Upper lobe of left lung (tissue), 6 donors: ENCODE measurements at regions not wholly inside any gene's neighbourhood (a gene's known extent, or its start where the extent isn't known, plus 50 kb on each side); places are given as distances from the start of the nearest gene placed in this dataset.

ENCODE experiments used
- ATAC-seq, 2 donors: fragments of 200-7000 bp; cut with Tn5 transposase; one replicate each; pipeline ENCODE4 v1.9.1; 2022; ENCODE audit warnings: mild to moderate bottlenecking in 2 of 2, moderate library complexity in 2 of 2; ENCODE audit not compliant: low FRiP score in 2 of 2
- DNase-seq, 2 donors: peaks; one replicate each; pipeline ENCODE4 v3.0.0-alpha.2; 2019 to 2020
- H3K27ac ChIP-seq, 4 donors: fragments of 200-600 bp; sonication (generic); one replicate each; pipeline ENCODE4 v1.5.1; 2016 to 2019
- H3K27me3 ChIP-seq, 4 donors: fragments of 200-600 bp; sonication (generic); one replicate each; pipeline ENCODE4 v1.5.1; 2017 to 2019
- H3K36me3 ChIP-seq, 4 donors: fragments of 200-600 bp; sonication (generic); one replicate each; pipeline ENCODE4 v1.5.1; 2016 to 2019
- H3K4me1 ChIP-seq, 4 donors: fragments of 200-600 bp; sonication (generic); one replicate each; pipeline ENCODE4 v1.5.1; 2018 to 2019
- H3K4me3 ChIP-seq, 4 donors: fragments of 200-600 bp; sonication (generic); one replicate each; pipeline ENCODE4 v1.5.1; 2017 to 2019; ENCODE audit warnings: mild to moderate bottlenecking in 2 of 4, moderate library complexity in 1 of 4
- H3K9me3 ChIP-seq, 4 donors: fragments of 200-600 bp; sonication (generic); one replicate each; pipeline ENCODE4 v1.5.1; 2018 to 2019
- EP300 ChIP-seq, 4 donors: sonication (generic); formaldehyde crosslinking; IDR thresholded peaks; one replicate each; pipeline ENCODE4 v1.5.1; 2017; ENCODE audit warnings: antibody characterized with exemption in 4 of 4, control low read depth in 2 of 4
- POLR2A ChIP-seq, 4 donors: fragments of 450-650 bp; IDR thresholded peaks; one replicate each; pipeline ENCODE4 v1.5.1; 2016 to 2017; ENCODE audit warnings: antibody characterized with exemption in 4 of 4, mild to moderate bottlenecking in 2 of 4
- POLR2AphosphoS5 ChIP-seq, 2 donors: sonication (generic); formaldehyde crosslinking; IDR thresholded peaks; one replicate each; pipeline ENCODE4 v1.5.1; 2017; ENCODE audit warnings: antibody characterized with exemption in 2 of 2
- WGBS, 2 donors: methylation state at CpG; one replicate each; pipeline ENCODE4 v1.1.5; 2017 to 2018; 5-methylcytosine and 5-hydroxymethylcytosine counted together
- TF ChIP-seq, protein P1 (sequence below), 6 experiments: fragments of 450-650 bp in 4 of 6; fragments of 200-600 bp in 2 of 6; sonication (generic) in 2 of 6; IDR thresholded peaks; one replicate each; pipeline ENCODE4 v1.5.1; 2016 to 2019; ENCODE audit warnings: antibody characterized with exemption in 6 of 6
- donor health status: DM: no; HTN: no; CAD: no; lungs with moderate emphysema.
- donor health status: DM: no; HTN: yes; CAD: no; lungs with severe emphysema.

DNA sequence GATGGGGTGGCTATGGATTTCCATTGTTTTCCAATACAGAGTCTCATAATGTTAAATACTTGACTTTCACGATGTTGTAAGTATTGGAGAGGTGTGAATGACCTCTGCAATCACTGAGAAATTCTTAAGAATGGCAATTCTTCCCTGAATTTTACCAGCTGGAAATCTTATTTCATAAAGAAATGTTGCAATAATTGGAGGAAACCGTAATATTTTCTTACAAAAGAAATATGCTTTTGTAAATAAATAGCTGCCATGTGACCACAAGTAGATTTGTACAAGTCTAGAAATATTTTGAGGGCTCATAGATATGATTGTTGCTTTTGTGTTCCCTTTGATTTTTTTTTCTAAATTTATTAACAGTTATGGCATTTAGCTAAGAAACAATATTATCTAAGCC lies 308.7 kb upstream of the ATP2B1 start:
- no peaks in the 10 kb centered on the region for H3K4me1 ChIP-seq
- TF ChIP-seq EP300 (IDR thresholded peaks at IDR 0.05) (no peak), POLR2A (IDR thresholded peaks at IDR 0.05) (no peak), POLR2AphosphoS5 (IDR thresholded peaks at IDR 0.05) (no peak)
- TF ChIP-seq, protein P1, sequence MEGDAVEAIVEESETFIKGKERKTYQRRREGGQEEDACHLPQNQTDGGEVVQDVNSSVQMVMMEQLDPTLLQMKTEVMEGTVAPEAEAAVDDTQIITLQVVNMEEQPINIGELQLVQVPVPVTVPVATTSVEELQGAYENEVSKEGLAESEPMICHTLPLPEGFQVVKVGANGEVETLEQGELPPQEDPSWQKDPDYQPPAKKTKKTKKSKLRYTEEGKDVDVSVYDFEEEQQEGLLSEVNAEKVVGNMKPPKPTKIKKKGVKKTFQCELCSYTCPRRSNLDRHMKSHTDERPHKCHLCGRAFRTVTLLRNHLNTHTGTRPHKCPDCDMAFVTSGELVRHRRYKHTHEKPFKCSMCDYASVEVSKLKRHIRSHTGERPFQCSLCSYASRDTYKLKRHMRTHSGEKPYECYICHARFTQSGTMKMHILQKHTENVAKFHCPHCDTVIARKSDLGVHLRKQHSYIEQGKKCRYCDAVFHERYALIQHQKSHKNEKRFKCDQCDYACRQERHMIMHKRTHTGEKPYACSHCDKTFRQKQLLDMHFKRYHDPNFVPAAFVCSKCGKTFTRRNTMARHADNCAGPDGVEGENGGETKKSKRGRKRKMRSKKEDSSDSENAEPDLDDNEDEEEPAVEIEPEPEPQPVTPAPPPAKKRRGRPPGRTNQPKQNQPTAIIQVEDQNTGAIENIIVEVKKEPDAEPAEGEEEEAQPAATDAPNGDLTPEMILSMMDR (IDR thresholded peaks at IDR 0.05), result no peak
- no peak overlapping the region for H3K4me3 ChIP-seq
- H3K9me3 ChIP-seq, result no peaks in the 10 kb centered on the region
- no peak for ATAC-seq
- no peak for DNase-seq
- no peaks in the 10 kb centered on the region for H3K36me3 ChIP-seq
- H3K27ac ChIP-seq, result no peak overlapping the region
- WGBS, 2 donors, result 48 to 49% methylated on average over 2 of the region's 2 CpGs
- no peaks in the 10 kb centered on the region for H3K27me3 ChIP-seq

DNA sequence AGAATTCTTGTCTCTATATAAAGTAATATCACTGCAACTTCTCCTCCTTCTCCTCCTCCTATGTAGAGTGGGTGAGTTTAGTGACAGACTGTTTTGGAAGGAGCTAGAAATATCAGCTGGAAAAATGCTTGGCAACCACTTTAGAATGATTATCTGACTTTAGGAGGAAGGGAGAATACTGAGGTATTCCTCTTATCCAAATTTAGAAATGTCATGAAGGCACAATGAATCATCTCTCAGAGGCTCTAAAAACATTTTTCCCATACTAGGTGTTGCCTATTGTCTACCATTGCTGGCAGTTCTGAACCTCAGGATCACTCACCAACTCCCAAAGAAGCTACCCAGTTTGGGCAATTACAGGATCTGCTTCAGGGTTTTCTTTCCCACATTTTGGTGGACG lies 306.6 kb upstream of the ATP2B1 start:
- DNase-seq (no peak), ATAC-seq (no peak)
- H3K27ac ChIP-seq, result no peak overlapping the region
- H3K4me3 ChIP-seq, result no peak overlapping the region
- no peaks in the 10 kb centered on the region for H3K27me3 ChIP-seq
- no peaks in the 10 kb centered on the region for H3K9me3 ChIP-seq
- WGBS, 2 donors, result 57 to 78% methylated on average over 1 of the region's 1 CpG
- no peaks in the 10 kb centered on the region for H3K36me3 ChIP-seq
- no peaks in the 10 kb centered on the region for H3K4me1 ChIP-seq
- TF ChIP-seq, protein P1 (IDR thresholded peaks at IDR 0.05), result no peak
- TF ChIP-seq POLR2AphosphoS5 (IDR thresholded peaks at IDR 0.05) (no peak), EP300 (IDR thresholded peaks at IDR 0.05) (no peak), POLR2A (IDR thresholded peaks at IDR 0.05) (no peak)

- DNase-seq (no peak), ATAC-seq (no peak)
- Histone ChIP-seq H3K27ac (no peak overlapping the region), H3K4me1 (no peaks in the 10 kb centered on the region), H3K27me3 (no peaks in the 10 kb centered on the region), H3K4me3 (no peak overlapping the region), H3K36me3 (no peaks in the 10 kb centered on the region), H3K9me3 (no peaks in the 10 kb centered on the region)
- TF ChIP-seq, protein P1 (IDR thresholded peaks at IDR 0.05), result peak in 1 of 6 experiments; percentile 16
- TF ChIP-seq EP300 (IDR thresholded peaks at IDR 0.05), result no peak
- no peak for TF ChIP-seq POLR2AphosphoS5 (IDR thresholded peaks at IDR 0.05)
- TF ChIP-seq POLR2A (IDR thresholded peaks at IDR 0.05), result no peak
These were observed 304.8 kb upstream of the ATP2B1 start for GRCh38 chr12:90013409-90013808.

DNA sequence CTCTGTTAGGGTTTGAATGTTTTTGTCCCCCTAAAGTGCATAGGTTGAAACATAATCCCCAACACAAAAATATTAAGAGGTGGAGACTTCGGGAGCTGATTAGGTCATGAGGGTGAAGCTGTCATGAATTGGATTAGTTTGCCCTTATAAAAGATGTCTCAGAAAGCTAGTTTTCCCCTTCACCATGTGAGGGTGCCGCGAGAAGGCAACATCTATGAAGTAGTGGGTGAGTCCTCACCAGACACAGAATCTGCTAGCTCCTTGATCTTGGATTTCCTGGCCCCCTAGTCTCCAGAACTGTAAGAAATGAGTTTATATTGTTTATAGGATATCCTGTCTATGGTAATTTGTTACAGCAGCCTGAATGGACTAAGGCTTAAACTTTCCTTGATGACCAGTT lies 301.5 kb upstream of the ATP2B1 start:
- no peaks in the 10 kb centered on the region for H3K27me3 ChIP-seq
- no peaks in the 10 kb centered on the region for H3K9me3 ChIP-seq
- no peak for ATAC-seq
- no peak overlapping the region for H3K4me3 ChIP-seq
- H3K36me3 ChIP-seq, result no peaks in the 10 kb centered on the region
- WGBS, 2 donors, result 87 to 97% methylated on average over 3 of the region's 3 CpGs
- H3K4me1 ChIP-seq, result no peaks in the 10 kb centered on the region
- TF ChIP-seq, protein P1 (IDR thresholded peaks at IDR 0.05), result no peak
- TF ChIP-seq POLR2AphosphoS5 (IDR thresholded peaks at IDR 0.05), result no peak
- no peak for DNase-seq
- H3K27ac ChIP-seq, result no peak overlapping the region

GRCh38 chr12:90008277-90008676 lies 299.6 kb upstream of the ATP2B1 start:
- Histone ChIP-seq H3K27me3 (no peaks in the 10 kb centered on the region), H3K9me3 (no peaks in the 10 kb centered on the region), H3K27ac (no peak overlapping the region), H3K4me3 (no peak overlapping the region), H3K4me1 (no peaks in the 10 kb centered on the region), H3K36me3 (no peaks in the 10 kb centered on the region)
- TF ChIP-seq, protein P1 (IDR thresholded peaks at IDR 0.05), result no peak
- no peak for TF ChIP-seq EP300 (IDR thresholded peaks at IDR 0.05)
- no peak for TF ChIP-seq POLR2AphosphoS5 (IDR thresholded peaks at IDR 0.05)
- TF ChIP-seq POLR2A (IDR thresholded peaks at IDR 0.05), result no peak
- WGBS, 2 donors, result 77 to 83% methylated on average over 3 of the region's 3 CpGs
- ATAC-seq, result no peak
- no peak for DNase-seq
